Colonic mucosa (tissue), 4 donors: ENCODE measurements at regions not wholly inside any gene's neighbourhood (a gene's known extent, or its start where the extent isn't known, plus 50 kb on each side); places are given as distances from the start of the nearest gene placed in this dataset.

ENCODE experiments used
- DNase-seq: peaks from one replicate; pipeline ENCODE4 v3.0.0-alpha.2; 2020
- H3K27ac ChIP-seq: fragments of 200-600 bp; one replicate; pipeline ENCODE4 v1.8.0; 2021
- H3K27me3 ChIP-seq: fragments of 200-600 bp; one replicate; pipeline ENCODE4 v1.8.0; 2021
- H3K36me3 ChIP-seq: fragments of 200-600 bp; one replicate; pipeline ENCODE4 v1.8.0; 2021
- H3K4me1 ChIP-seq: fragments of 200-600 bp; one replicate; pipeline ENCODE4 v1.8.0; 2021; ENCODE audit warnings: mild to moderate bottlenecking
- H3K4me3 ChIP-seq: fragments of 200-600 bp; one replicate; pipeline ENCODE4 v1.8.0; 2021
- H3K9ac ChIP-seq, 2 donors: one replicate each; pipeline ENCODE4 v1.7.0; 2013; ENCODE audit warnings: control low read depth in 2 of 2, low read depth in 2 of 2, low read length in 2 of 2
- H3K9me3 ChIP-seq: fragments of 200-600 bp; one replicate; pipeline ENCODE4 v1.8.0; 2021
- intact Hi-C: fragments of 100-400 bp; cut with DNase I; formaldehyde crosslinking; loops from one replicate; pipeline ENCODE4 v1.14.1; 2022
- TF ChIP-seq, protein P1 (sequence below): fragments of 200-600 bp; IDR thresholded peaks from one replicate; pipeline ENCODE4 v1.8.0; 2022; ENCODE audit warnings: antibody characterized with exemption, mild to moderate bottlenecking
- donor health status: healthy.
- donor health status: DM: no; HTN: no; CAD: no.
- donor health status: DM: no; HTN: no; CAD: no.

DNA sequence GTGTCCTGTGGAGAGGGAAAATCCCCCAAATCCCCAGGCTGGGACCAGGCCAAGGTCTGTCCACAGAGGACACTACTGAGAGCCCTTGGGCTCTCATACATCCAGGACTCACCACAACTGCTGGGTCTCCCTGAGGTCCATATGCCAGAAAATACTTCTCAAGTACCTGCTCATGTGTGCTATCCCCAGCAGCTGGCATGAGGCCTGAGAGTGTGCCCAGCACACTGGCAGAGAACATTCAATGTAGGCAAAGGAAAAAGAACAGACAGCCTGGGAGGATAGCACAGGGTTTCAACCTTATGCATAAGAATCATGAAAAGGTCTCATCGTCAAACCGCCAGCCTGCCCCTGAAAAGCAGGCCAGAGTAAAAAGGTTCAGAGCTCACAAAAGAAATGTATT is 154.1 kb upstream of the TAS2R1 start:
- H3K4me3 ChIP-seq, result no peak overlapping the region
- no peak overlapping the region for H3K27ac ChIP-seq
- H3K36me3 ChIP-seq, result no peaks in the 10 kb centered on the region
- no peak overlapping the region for H3K9ac ChIP-seq
- no peaks in the 10 kb centered on the region for H3K9me3 ChIP-seq
- DNase-seq, result no peak
- no peaks in the 10 kb centered on the region for H3K27me3 ChIP-seq
- intact Hi-C loops, result no loop called here
- no peaks in the 10 kb centered on the region for H3K4me1 ChIP-seq
- TF ChIP-seq, protein P1, sequence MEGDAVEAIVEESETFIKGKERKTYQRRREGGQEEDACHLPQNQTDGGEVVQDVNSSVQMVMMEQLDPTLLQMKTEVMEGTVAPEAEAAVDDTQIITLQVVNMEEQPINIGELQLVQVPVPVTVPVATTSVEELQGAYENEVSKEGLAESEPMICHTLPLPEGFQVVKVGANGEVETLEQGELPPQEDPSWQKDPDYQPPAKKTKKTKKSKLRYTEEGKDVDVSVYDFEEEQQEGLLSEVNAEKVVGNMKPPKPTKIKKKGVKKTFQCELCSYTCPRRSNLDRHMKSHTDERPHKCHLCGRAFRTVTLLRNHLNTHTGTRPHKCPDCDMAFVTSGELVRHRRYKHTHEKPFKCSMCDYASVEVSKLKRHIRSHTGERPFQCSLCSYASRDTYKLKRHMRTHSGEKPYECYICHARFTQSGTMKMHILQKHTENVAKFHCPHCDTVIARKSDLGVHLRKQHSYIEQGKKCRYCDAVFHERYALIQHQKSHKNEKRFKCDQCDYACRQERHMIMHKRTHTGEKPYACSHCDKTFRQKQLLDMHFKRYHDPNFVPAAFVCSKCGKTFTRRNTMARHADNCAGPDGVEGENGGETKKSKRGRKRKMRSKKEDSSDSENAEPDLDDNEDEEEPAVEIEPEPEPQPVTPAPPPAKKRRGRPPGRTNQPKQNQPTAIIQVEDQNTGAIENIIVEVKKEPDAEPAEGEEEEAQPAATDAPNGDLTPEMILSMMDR, result no peak

DNA sequence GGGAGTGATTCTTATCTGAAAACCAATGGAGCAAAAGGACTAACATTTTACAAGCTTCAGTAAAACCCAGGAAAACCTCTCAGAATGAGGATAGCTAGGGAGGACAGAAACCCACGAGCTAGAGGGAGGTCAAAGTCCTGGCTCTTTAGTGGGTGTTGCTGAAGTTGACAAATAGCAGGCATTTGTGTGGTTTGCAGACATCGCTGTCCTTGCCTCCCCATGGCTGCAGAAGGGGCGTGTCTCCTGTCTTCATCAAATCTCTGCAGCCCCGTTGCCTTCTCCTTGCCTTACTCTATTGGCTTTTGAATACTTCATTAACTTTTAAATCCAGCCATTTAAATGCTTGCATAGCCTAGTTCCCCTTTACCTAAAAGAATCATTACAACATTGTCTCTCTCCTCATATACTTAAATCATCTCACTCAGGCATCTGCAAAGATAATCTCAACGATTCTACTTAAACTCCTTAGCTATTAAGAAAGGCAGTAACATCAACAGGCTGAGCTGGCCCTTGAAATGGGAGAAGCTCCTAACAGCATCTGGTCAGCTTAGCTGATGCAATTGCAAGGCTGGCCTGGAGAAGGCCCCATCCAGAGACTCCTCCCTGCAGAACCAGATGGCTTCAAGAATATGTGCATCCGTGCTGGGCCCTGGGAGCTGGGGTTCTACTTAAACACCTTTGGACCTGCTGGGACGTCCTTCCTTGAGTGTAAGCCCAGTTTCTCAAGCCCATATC is 152.8 kb upstream of the TAS2R1 start:
- Histone ChIP-seq H3K4me1 (no peaks in the 10 kb centered on the region), H3K36me3 (no peaks in the 10 kb centered on the region), H3K9ac (no peak overlapping the region), H3K27ac (no peak overlapping the region), H3K4me3 (no peak overlapping the region), H3K9me3 (no peaks in the 10 kb centered on the region), H3K27me3 (no peaks in the 10 kb centered on the region)
- TF ChIP-seq, protein P1, result no peak
- intact Hi-C loops, result no loop called here
- peak; percentile 65 for DNase-seq

DNA sequence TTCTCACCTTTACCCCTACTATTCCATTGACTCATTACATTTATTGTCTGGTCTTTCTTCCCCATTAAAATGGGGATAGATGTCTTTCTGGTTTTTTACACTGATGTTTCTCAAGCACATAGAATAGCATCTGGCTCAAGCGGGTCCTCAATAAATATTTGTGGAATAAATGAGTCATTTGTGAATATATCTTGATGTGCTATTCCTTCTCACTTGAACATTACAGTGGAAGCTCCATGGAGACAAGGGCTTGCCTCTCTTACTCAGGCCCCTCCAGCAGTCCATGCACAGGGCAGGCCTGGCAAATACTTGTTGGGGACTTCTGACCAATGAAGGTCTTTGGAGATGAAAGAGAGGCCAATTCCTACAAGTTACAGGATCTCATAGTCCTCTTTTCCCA is 151.7 kb upstream of the TAS2R1 start:
- Histone ChIP-seq H3K36me3 (no peaks in the 10 kb centered on the region), H3K27ac (no peak overlapping the region), H3K9ac (no peak overlapping the region), H3K4me3 (no peak overlapping the region), H3K9me3 (no peaks in the 10 kb centered on the region), H3K27me3 (no peaks in the 10 kb centered on the region), H3K4me1 (no peaks in the 10 kb centered on the region)
- no peak for DNase-seq
- intact Hi-C loops, result no loop called here
- TF ChIP-seq, protein P1, result no peak

DNA sequence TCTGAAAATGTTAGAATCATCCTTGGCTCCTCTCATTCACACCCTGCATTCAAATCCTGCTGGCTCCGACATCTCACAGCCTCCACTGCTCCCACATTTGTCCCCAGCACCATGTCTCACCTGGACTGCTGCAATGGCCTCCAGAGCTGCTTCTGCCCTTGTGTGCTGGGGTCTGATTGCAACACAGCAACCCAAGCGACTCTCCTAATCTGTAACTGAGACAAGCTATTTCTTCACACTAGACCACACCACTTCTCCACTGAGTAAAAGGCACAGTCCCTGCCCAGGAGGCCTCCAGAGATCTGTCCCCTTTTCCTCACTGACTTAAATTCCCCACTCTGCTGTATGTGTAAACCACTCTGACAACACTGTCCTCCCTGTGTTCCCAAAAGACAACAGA is 151.1 kb upstream of the TAS2R1 start:
- Histone ChIP-seq H3K27ac (no peak overlapping the region), H3K9me3 (no peaks in the 10 kb centered on the region), H3K36me3 (no peaks in the 10 kb centered on the region), H3K4me3 (no peak overlapping the region), H3K4me1 (no peaks in the 10 kb centered on the region), H3K9ac (no peak overlapping the region), H3K27me3 (no peaks in the 10 kb centered on the region)
- no peak for DNase-seq
- intact Hi-C loops, result no loop called here
- TF ChIP-seq, protein P1, result no peak

DNA sequence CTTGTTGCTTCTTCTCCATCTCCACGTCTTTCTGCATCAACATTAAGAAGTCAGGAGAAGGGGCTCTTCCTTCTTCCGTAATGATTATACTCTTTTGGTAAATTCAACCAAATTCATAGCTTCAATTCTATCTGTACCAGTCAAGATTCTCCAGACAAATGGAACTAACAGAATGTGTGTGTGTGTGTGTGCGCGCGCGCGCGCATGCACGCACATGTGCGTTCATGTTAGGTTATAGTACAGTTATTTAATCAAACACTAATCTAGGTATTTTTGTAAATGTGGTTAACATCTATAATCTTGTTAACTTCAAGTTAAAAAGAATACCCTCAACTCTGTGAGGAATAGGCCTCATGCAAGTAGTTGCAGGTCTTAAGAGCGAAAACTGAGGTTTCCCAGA is 150.3 kb upstream of the TAS2R1 start:
- no peak for DNase-seq
- intact Hi-C loops, result no loop called here
- no peaks in the 10 kb centered on the region for H3K36me3 ChIP-seq

More for the DNA sequence above, 150.3 kb upstream of the TAS2R1 start:
- no peaks in the 10 kb centered on the region for H3K27me3 ChIP-seq
- H3K4me3 ChIP-seq, result no peak overlapping the region
- H3K9ac ChIP-seq, result no peak overlapping the region
- no peaks in the 10 kb centered on the region for H3K9me3 ChIP-seq
- TF ChIP-seq, protein P1, result no peak
- H3K27ac ChIP-seq, result no peak overlapping the region
- no peaks in the 10 kb centered on the region for H3K4me1 ChIP-seq
